ENCODE measurements at regions not wholly inside any gene's neighbourhood (a gene's known extent, or its start where the extent isn't known, plus 50 kb on each side); places are given as distances from the start of the nearest gene placed in this dataset.
A peak's percentile ranks its signal among the peaks of the same experiment; 100 is the strongest.

DNA sequence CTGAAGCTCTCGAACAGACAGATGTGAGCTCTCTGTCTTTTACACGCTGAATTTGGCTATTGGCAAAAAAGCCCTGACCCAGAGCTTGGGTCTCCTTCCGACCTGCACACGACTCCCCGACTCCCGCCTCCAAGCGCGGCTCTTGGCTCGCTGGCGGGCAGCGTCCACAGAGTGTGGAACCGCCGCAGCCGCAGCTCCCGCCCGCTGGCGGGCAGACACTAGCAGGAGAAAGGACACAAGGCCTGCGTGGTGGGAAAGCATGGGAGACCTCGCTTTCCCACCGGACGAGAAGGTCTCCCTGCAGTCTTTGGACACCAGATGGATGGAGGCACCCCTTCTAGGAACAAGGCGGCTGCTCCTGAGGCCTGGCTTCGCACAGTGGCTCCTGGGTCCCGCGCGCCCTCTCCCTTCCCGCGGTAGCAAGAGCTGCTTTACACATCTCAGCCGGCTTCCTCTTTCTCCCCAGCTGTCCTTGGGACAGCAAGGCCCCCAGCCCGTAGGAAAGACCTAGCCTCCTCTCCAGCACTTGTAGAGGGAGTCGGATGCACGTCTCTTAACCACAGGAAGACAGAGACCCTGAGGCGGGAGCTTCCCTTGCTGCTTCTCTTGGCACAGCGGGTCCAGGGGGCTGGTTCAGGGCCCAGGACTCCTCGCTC, 92.1 kb downstream of the PRKAB2 start:
- H3K27ac ChIP-seq (ENCODE audit: low read depth, low read length) = no peak overlapping the region
- peak overlapping the region; percentile 47 for H3K4me3 ChIP-seq (ENCODE audit: low read length)
- no peaks in the 10 kb centered on the region for H3K36me3 ChIP-seq (ENCODE audit: insufficient read depth, low read length)
- peaks cover 95% of the 10 kb centered on the region for H3K27me3 ChIP-seq (ENCODE audit: insufficient read depth, low read length)
- 4% methylated on average over 35 of the region's 35 CpGs for WGBS
- peaks cover 15% of the 10 kb centered on the region for H3K4me1 ChIP-seq (ENCODE audit: insufficient read depth, low read length)
- H3K9ac ChIP-seq (ENCODE audit: low read depth, low read length) = peak overlapping the region; percentile 11; the same call in 1 of the 2 replicates
- H3K9me3 ChIP-seq (ENCODE audit: insufficient read depth, low read depth, low read length) = no peaks in the 10 kb centered on the region

DNA sequence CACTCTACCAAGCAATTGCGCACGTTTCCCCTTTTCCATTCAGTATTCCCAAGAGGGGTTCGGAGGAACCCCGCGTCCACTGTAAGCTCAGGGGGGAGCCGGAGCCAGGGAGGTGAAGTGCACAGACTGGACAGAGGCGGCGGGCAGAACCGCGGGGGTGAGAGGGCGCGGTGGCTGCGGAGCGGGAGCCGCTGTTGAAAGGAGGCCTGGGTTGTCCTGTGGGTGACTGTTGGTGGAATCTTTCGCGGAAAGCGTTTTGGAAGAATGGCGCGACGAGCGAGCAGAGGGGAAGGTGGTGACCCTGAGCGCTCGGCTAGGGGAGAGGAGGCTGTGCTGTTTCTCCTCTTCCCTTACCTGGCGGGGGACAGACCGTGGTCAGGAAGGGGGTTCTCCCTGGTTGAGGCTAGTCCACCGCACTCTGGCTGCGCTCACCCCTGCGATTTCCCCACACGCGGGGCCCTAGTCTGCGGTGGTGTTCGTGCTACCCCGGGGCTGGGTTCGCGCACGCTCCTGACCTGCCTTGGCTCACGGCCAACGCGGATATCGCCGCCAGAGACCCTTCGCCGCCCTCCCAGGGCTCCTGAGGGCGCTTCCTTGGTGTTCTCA, 92.8 kb downstream of the PRKAB2 start:
- Histone ChIP-seq H3K27me3 (ENCODE audit: insufficient read depth, low read length) (peaks cover 99% of the 10 kb centered on the region), H3K9ac (ENCODE audit: low read depth, low read length) (peak overlapping the region; percentile 11; the same call in 1 of the 2 replicates), H3K4me3 (ENCODE audit: low read length) (peak overlapping the region; percentile 47), H3K4me1 (ENCODE audit: insufficient read depth, low read length) (peaks cover 15% of the 10 kb centered on the region), H3K27ac (ENCODE audit: low read depth, low read length) (no peak overlapping the region), H3K9me3 (ENCODE audit: insufficient read depth, low read depth, low read length) (no peaks in the 10 kb centered on the region), H3K36me3 (ENCODE audit: insufficient read depth, low read length) (no peaks in the 10 kb centered on the region)
- WGBS = 6% methylated on average over 44 of the region's 45 CpGs

- H3K27me3 ChIP-seq (ENCODE audit: insufficient read depth, low read length) = peaks cover 100% of the 10 kb centered on the region
Measured at GRCh38 chr1:147078606-147079399, 93.5 kb downstream of the PRKAB2 start.

GRCh38 chr1:147077936-147078605, 94.2 kb downstream of the PRKAB2 start:
- Histone ChIP-seq H3K36me3 (ENCODE audit: insufficient read depth, low read length) (no peaks in the 10 kb centered on the region), H3K4me3 (ENCODE audit: low read length) (peak overlapping the region; percentile 32), H3K9me3 (ENCODE audit: insufficient read depth, low read depth, low read length) (no peaks in the 10 kb centered on the region), H3K4me1 (ENCODE audit: insufficient read depth, low read length) (peaks cover 15% of the 10 kb centered on the region), H3K27me3 (ENCODE audit: insufficient read depth, low read length) (peaks cover 100% of the 10 kb centered on the region), H3K9ac (ENCODE audit: low read depth, low read length) (no peak overlapping the region), H3K27ac (ENCODE audit: low read depth, low read length) (no peak overlapping the region)
- WGBS = 20% methylated on average over 37 of the region's 37 CpGs

More at GRCh38 chr1:147078606-147079399, 93.5 kb downstream of the PRKAB2 start:
- WGBS = 9% methylated on average over 52 of the region's 52 CpGs
- Histone ChIP-seq H3K4me3 (ENCODE audit: low read length) (peak overlapping the region; percentile 32), H3K4me1 (ENCODE audit: insufficient read depth, low read length) (peaks cover 15% of the 10 kb centered on the region), H3K9me3 (ENCODE audit: insufficient read depth, low read depth, low read length) (no peaks in the 10 kb centered on the region), H3K27ac (ENCODE audit: low read depth, low read length) (no peak overlapping the region), H3K9ac (ENCODE audit: low read depth, low read length) (no peak overlapping the region), H3K36me3 (ENCODE audit: insufficient read depth, low read length) (no peaks in the 10 kb centered on the region)

GRCh38 chr1:147077523-147077922, 94.7 kb downstream of the PRKAB2 start:
- H3K9me3 ChIP-seq (ENCODE audit: insufficient read depth, low read depth, low read length) = no peaks in the 10 kb centered on the region
- no peak overlapping the region for H3K9ac ChIP-seq (ENCODE audit: low read depth, low read length)
- H3K4me1 ChIP-seq (ENCODE audit: insufficient read depth, low read length) = peaks cover 15% of the 10 kb centered on the region
- H3K27ac ChIP-seq (ENCODE audit: low read depth, low read length) = no peak overlapping the region
- 71% methylated on average over 20 of the region's 20 CpGs for WGBS
- H3K4me3 ChIP-seq (ENCODE audit: low read length) = peak overlapping the region; percentile 32; the same call in 1 of the 2 replicates
- H3K27me3 ChIP-seq (ENCODE audit: insufficient read depth, low read length) = peaks cover 100% of the 10 kb centered on the region
- H3K36me3 ChIP-seq (ENCODE audit: insufficient read depth, low read length) = no peaks in the 10 kb centered on the region

- no peak overlapping the region for H3K9ac ChIP-seq (ENCODE audit: low read depth, low read length)
- H3K27me3 ChIP-seq (ENCODE audit: insufficient read depth, low read length) = peaks cover 100% of the 10 kb centered on the region
- H3K4me3 ChIP-seq (ENCODE audit: low read length) = no peak overlapping the region
- H3K36me3 ChIP-seq (ENCODE audit: insufficient read depth, low read length) = no peaks in the 10 kb centered on the region
- 92% methylated on average over 28 of the region's 28 CpGs for WGBS
- peaks cover 15% of the 10 kb centered on the region for H3K4me1 ChIP-seq (ENCODE audit: insufficient read depth, low read length)
- H3K9me3 ChIP-seq (ENCODE audit: insufficient read depth, low read depth, low read length) = no peaks in the 10 kb centered on the region
- H3K27ac ChIP-seq (ENCODE audit: low read depth, low read length) = no peak overlapping the region
Measured at GRCh38 chr1:147077081-147077480, 95.2 kb downstream of the PRKAB2 start.

DNA sequence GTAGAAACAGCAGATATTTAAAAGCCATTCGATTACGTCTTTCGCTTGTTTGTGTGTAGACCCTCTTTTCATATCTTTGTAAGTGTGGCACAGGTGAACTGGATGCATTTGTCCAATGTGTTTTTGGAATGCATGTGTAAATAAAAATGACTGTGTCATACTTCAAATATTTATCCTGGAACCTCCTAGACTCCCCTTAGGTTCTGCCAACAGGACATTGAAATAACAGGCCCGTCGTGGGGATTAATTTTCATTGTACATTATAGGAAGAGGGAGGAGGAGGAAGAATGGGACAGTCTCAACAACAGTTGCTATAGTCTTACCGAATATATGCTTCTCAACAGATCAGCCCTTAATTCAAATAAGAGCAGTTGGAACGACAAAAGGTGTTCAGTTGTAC, 95.8 kb downstream of the PRKAB2 start:
- H3K27ac ChIP-seq (ENCODE audit: low read depth, low read length) = no peak overlapping the region
- H3K27me3 ChIP-seq (ENCODE audit: insufficient read depth, low read length) = peaks cover 100% of the 10 kb centered on the region
- 95% methylated on average over 7 of the region's 7 CpGs for WGBS
- no peak overlapping the region for H3K9ac ChIP-seq (ENCODE audit: low read depth, low read length)
- peaks cover 15% of the 10 kb centered on the region for H3K4me1 ChIP-seq (ENCODE audit: insufficient read depth, low read length)
- H3K36me3 ChIP-seq (ENCODE audit: insufficient read depth, low read length) = no peaks in the 10 kb centered on the region
- H3K9me3 ChIP-seq (ENCODE audit: insufficient read depth, low read depth, low read length) = no peaks in the 10 kb centered on the region
- H3K4me3 ChIP-seq (ENCODE audit: low read length) = no peak overlapping the region

GRCh38 chr1:147072482-147073432, 99.5 kb downstream of the PRKAB2 start:
- Histone ChIP-seq H3K27ac (ENCODE audit: low read depth, low read length) (no peak overlapping the region), H3K27me3 (ENCODE audit: insufficient read depth, low read length) (peaks cover 78% of the 10 kb centered on the region), H3K9ac (ENCODE audit: low read depth, low read length) (peak overlapping the region; percentile 42; the same call in 1 of the 2 replicates), H3K36me3 (ENCODE audit: insufficient read depth, low read length) (no peaks in the 10 kb centered on the region), H3K9me3 (ENCODE audit: insufficient read depth, low read depth, low read length) (no peaks in the 10 kb centered on the region), H3K4me3 (ENCODE audit: low read length) (peak overlapping the region; percentile 59), H3K4me1 (ENCODE audit: insufficient read depth, low read length) (no peaks in the 10 kb centered on the region)
- 10% methylated on average over 58 of the region's 58 CpGs for WGBS

DNA sequence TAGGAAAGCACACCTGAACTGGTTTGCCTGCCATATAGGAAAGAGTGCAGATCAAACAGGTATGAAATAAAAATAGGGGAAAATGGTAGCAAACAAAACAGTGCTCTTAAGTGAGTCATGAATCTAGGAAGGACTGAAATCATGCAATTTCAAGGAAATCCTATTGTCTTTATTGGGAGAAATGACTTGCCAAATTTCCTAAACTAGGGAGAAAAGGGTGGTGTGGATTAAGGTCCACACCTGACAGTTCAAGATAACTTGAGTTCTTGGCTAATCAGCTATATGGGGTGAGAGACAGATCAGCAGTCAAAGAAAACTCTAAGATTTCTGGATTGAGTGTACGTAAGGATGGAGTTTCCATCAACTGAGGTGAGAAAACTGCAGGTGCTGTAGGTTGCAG, 101.1 kb downstream of the PRKAB2 start:
- Histone ChIP-seq H3K4me1 (ENCODE audit: insufficient read depth, low read length) (no peaks in the 10 kb centered on the region), H3K9me3 (ENCODE audit: insufficient read depth, low read depth, low read length) (no peaks in the 10 kb centered on the region), H3K27me3 (ENCODE audit: insufficient read depth, low read length) (peaks cover 62% of the 10 kb centered on the region), H3K27ac (ENCODE audit: low read depth, low read length) (no peak overlapping the region), H3K36me3 (ENCODE audit: insufficient read depth, low read length) (no peaks in the 10 kb centered on the region), H3K9ac (ENCODE audit: low read depth, low read length) (no peak overlapping the region), H3K4me3 (ENCODE audit: low read length) (no peak overlapping the region)
- 94% methylated on average over 1 of the region's 1 CpG for WGBS

DNA sequence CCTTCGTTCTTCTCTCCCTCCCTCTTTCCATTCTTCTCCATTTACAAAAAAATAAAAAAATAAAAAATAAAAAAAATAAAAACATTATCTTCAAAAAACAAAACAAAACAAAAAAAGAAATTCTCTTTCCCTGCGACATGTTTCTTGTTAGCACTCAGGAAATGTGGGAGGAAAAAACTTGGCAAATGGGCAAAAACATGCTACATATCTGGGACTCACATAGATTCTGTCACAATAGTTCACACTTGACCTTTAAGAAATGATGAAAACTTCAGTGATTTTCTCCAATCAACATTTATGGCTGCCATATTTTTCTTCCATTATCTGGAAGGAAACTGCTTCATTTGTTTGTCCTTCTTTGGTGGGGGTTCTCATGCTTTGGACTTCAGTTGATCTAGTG, 109.3 kb downstream of the PRKAB2 start:
- no peak overlapping the region for H3K4me3 ChIP-seq (ENCODE audit: low read length)

More for the DNA sequence above, 109.3 kb downstream of the PRKAB2 start:
- H3K27ac ChIP-seq (ENCODE audit: low read depth, low read length) = no peak overlapping the region
- H3K4me1 ChIP-seq (ENCODE audit: insufficient read depth, low read length) = no peaks in the 10 kb centered on the region
- H3K9me3 ChIP-seq (ENCODE audit: insufficient read depth, low read depth, low read length) = peaks cover 18% of the 10 kb centered on the region
- no peaks in the 10 kb centered on the region for H3K36me3 ChIP-seq (ENCODE audit: insufficient read depth, low read length)
- WGBS = 92% methylated on average over 2 of the region's 2 CpGs
- H3K9ac ChIP-seq (ENCODE audit: low read depth, low read length) = no peak overlapping the region
- H3K27me3 ChIP-seq (ENCODE audit: insufficient read depth, low read length) = no peaks in the 10 kb centered on the region

Measured in HUES64 (cell line).